Fibroblast of lung (primary cell): ENCODE measurements at regions not wholly inside any gene's neighbourhood (a gene's known extent, or its start where the extent isn't known, plus 50 kb on each side); places are given as distances from the start of the nearest gene placed in this dataset.

Experiments
- DNase-seq, 2 donors: peaks; one replicate each; pipeline versions ENCODE4 v3.0.0 to v3.0.0-alpha.2; 2010; ENCODE audit warnings: low read depth in 2 of 2
- H2AFZ ChIP-seq: 2 replicates; pipeline ENCODE4 v1.5.1; 2012; ENCODE audit warnings: low read length, control low read depth, inconsistent platforms
- H3K27ac ChIP-seq: 2 replicates; pipeline ENCODE4 v1.5.1; 2011; ENCODE audit warnings: low read length, control low read depth; ENCODE audit not compliant: insufficient read depth
- H3K27me3 ChIP-seq: 2 replicates; pipeline ENCODE4 v1.5.1; 2011; ENCODE audit warnings: mild to moderate bottlenecking, low read length; ENCODE audit not compliant: control insufficient read depth, insufficient read depth
- H3K36me3 ChIP-seq: 2 replicates; pipeline ENCODE4 v1.5.1; 2011; ENCODE audit warnings: low read length; ENCODE audit not compliant: control insufficient read depth, insufficient read depth
- H3K4me1 ChIP-seq: 2 replicates; pipeline ENCODE4 v1.5.1; 2011; ENCODE audit warnings: low read length; ENCODE audit not compliant: control insufficient read depth, insufficient read depth; ENCODE audit errors: extremely low read depth
- H3K4me2 ChIP-seq: 2 replicates; pipeline ENCODE4 v1.5.1; 2011; ENCODE audit warnings: low read length, control low read depth; ENCODE audit not compliant: insufficient read depth; ENCODE audit errors: extremely low read depth
- H3K4me3 ChIP-seq, 4 experiments: fragments of 200-600 bp in 1 of 4; sonication (generic) in 1 of 4; replicated peaks in 1 of 4; 2 replicates each; pipeline ENCODE4 v1.5.1; 2011 to 2016; ENCODE audit warnings: low read length in 4 of 4, low read depth in 3 of 4, mild to moderate bottlenecking in 3 of 4, control low read depth in 2 of 4, inconsistent platforms in 1 of 4, mixed read lengths in 1 of 4; ENCODE audit not compliant: insufficient read depth in 1 of 4; ENCODE audit errors: control extremely low read depth in 1 of 4
- H3K79me2 ChIP-seq: 2 replicates; pipeline ENCODE4 v1.5.1; 2012; ENCODE audit warnings: mild to moderate bottlenecking, low read length, inconsistent platforms; ENCODE audit not compliant: control insufficient read depth, insufficient read depth
- H3K9ac ChIP-seq: 2 replicates; pipeline ENCODE4 v1.5.1; 2011; ENCODE audit warnings: mild to moderate bottlenecking, low read length, control low read depth; ENCODE audit not compliant: insufficient read depth
- H3K9me3 ChIP-seq: 2 replicates; pipeline ENCODE4 v1.5.1; 2012; ENCODE audit warnings: low read depth, low read length; ENCODE audit not compliant: control insufficient read depth, insufficient read depth
- H4K20me1 ChIP-seq: 2 replicates; pipeline ENCODE4 v1.5.1; 2011; ENCODE audit warnings: low read length; ENCODE audit not compliant: control insufficient read depth, insufficient read depth; ENCODE audit errors: extremely low read depth
- CTCF ChIP-seq, 2 donors: IDR thresholded peaks in 1 of 2; conservative IDR thresholded peaks in 1 of 2; 1 replicate in 1 of 2; 2 replicates in 1 of 2; pipeline ENCODE4 v1.5.1; 2011 to 2012; ENCODE audit warnings: low read length in 2 of 2, control low read depth in 1 of 2, inconsistent platforms in 1 of 2, low read depth in 1 of 2, mild to moderate bottlenecking in 1 of 2
- EZH2 ChIP-seq: IDR thresholded peaks from 2 replicates; pipeline ENCODE4 v1.5.1; 2012; ENCODE audit warnings: low read length, control low read depth, mild to moderate bottlenecking; ENCODE audit errors: missing control alignments

- no peak overlapping the region for H3K4me3 ChIP-seq
Measured at GRCh38 chrX:139026811-139027210, 315.3 kb upstream of the FGF13 start.

GRCh38 chrX:139026406-139026805 is 314.9 kb upstream of the FGF13 start:
- H4K20me1 ChIP-seq: no peaks in the 10 kb centered on the region

More at GRCh38 chrX:139026811-139027210, 315.3 kb upstream of the FGF13 start:
- H2AFZ ChIP-seq: no peak overlapping the region
- no peak overlapping the region for H3K27ac ChIP-seq
- H3K79me2 ChIP-seq: no peaks in the 10 kb centered on the region
- no peak overlapping the region for H3K4me2 ChIP-seq
- H3K27me3 ChIP-seq: no peaks in the 10 kb centered on the region
- H4K20me1 ChIP-seq: no peaks in the 10 kb centered on the region
- H3K9me3 ChIP-seq: no peaks in the 10 kb centered on the region
- no peak overlapping the region for H3K9ac ChIP-seq
- peak in 1 of 2 donors; percentile 5 for DNase-seq
- no peaks in the 10 kb centered on the region for H3K36me3 ChIP-seq
- H3K4me1 ChIP-seq: no peaks in the 10 kb centered on the region
- TF ChIP-seq CTCF (conservative IDR thresholded peaks at IDR 0.05 in 1 of 2, IDR thresholded peaks at IDR 0.05 in 1 of 2; ENCODE audit: low read depth in 1 of 2, low read length in 2 of 2) (no peak), EZH2 (no peak)

GRCh38 chrX:139025816-139026215 is 314.3 kb upstream of the FGF13 start:
- Histone ChIP-seq H3K36me3 (no peaks in the 10 kb centered on the region), H3K27me3 (no peaks in the 10 kb centered on the region), H3K9ac (no peak overlapping the region), H3K4me3 (no peak overlapping the region), H3K4me2 (no peak overlapping the region), H3K79me2 (no peaks in the 10 kb centered on the region), H4K20me1 (no peaks in the 10 kb centered on the region), H3K27ac (no peak overlapping the region), H2AFZ (no peak overlapping the region), H3K4me1 (no peaks in the 10 kb centered on the region), H3K9me3 (no peaks in the 10 kb centered on the region)
- no peak for DNase-seq
- TF ChIP-seq CTCF (conservative IDR thresholded peaks at IDR 0.05 in 1 of 2, IDR thresholded peaks at IDR 0.05 in 1 of 2; ENCODE audit: low read depth in 1 of 2, low read length in 2 of 2) (no peak), EZH2 (no peak)

More at GRCh38 chrX:139026406-139026805, 314.9 kb upstream of the FGF13 start:
- no peak for DNase-seq
- Histone ChIP-seq H3K9me3 (no peaks in the 10 kb centered on the region), H3K36me3 (no peaks in the 10 kb centered on the region), H3K4me1 (no peaks in the 10 kb centered on the region), H3K4me2 (no peak overlapping the region), H2AFZ (no peak overlapping the region), H3K27ac (no peak overlapping the region), H3K79me2 (no peaks in the 10 kb centered on the region), H3K27me3 (no peaks in the 10 kb centered on the region), H3K4me3 (no peak overlapping the region), H3K9ac (no peak overlapping the region)
- TF ChIP-seq CTCF (conservative IDR thresholded peaks at IDR 0.05 in 1 of 2, IDR thresholded peaks at IDR 0.05 in 1 of 2; ENCODE audit: low read depth in 1 of 2, low read length in 2 of 2) (no peak), EZH2 (no peak)
